ENCODE measurements at regions not wholly inside any gene's neighbourhood (a gene's known extent, or its start where the extent isn't known, plus 50 kb on each side); places are given as distances from the start of the nearest gene placed in this dataset.

DNA sequence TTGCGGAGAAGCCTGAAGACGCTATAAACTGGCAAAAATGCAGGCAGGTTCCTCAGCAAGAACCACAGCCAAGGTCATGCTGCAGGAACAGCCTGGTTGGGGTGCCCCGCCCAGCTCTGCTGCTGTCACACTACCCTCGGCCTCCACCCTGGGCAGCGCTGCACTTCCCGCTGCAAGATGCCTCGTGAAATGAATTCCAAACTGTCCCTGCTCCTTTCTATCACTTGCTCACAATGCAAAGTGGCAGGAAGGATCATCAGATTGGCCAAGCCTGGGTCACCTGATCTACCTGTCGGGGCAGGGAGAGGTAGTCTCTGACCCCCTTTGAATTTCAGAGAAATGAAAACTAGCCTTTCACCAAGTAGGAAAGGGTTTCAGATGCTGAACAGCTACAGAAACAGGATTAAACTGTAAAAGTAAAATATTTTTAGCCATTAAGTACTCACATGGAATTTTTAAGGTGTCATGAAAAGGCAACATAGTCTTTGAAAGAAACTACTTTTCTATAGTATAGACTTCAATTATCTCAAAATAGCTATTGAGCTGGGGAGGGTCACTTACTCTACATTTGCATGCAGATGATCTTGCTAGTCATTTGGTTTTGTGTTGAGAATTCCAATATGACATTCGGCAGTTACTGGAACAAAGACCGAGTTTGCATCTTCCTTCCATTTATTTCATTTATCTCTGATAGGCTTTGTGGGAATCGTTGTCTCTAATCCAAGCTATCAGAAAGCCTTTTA lies 236.4 kb upstream of the ASCC3 start:
- TF ChIP-seq, protein P1, sequence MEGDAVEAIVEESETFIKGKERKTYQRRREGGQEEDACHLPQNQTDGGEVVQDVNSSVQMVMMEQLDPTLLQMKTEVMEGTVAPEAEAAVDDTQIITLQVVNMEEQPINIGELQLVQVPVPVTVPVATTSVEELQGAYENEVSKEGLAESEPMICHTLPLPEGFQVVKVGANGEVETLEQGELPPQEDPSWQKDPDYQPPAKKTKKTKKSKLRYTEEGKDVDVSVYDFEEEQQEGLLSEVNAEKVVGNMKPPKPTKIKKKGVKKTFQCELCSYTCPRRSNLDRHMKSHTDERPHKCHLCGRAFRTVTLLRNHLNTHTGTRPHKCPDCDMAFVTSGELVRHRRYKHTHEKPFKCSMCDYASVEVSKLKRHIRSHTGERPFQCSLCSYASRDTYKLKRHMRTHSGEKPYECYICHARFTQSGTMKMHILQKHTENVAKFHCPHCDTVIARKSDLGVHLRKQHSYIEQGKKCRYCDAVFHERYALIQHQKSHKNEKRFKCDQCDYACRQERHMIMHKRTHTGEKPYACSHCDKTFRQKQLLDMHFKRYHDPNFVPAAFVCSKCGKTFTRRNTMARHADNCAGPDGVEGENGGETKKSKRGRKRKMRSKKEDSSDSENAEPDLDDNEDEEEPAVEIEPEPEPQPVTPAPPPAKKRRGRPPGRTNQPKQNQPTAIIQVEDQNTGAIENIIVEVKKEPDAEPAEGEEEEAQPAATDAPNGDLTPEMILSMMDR (tag by site-specific recombination; IDR thresholded peaks at IDR 0.05): no peak
- TF ChIP-seq, protein P2, sequence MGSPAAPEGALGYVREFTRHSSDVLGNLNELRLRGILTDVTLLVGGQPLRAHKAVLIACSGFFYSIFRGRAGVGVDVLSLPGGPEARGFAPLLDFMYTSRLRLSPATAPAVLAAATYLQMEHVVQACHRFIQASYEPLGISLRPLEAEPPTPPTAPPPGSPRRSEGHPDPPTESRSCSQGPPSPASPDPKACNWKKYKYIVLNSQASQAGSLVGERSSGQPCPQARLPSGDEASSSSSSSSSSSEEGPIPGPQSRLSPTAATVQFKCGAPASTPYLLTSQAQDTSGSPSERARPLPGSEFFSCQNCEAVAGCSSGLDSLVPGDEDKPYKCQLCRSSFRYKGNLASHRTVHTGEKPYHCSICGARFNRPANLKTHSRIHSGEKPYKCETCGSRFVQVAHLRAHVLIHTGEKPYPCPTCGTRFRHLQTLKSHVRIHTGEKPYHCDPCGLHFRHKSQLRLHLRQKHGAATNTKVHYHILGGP (tag by site-specific recombination; IDR thresholded peaks at IDR 0.05): no peak
- TF ChIP-seq ZNF311 (tag by site-specific recombination; IDR thresholded peaks at IDR 0.05; ENCODE audit: borderline replicate concordance): no peak
- no peak for TF ChIP-seq ZFP41 (tag by site-specific recombination; IDR thresholded peaks at IDR 0.05; ENCODE audit: borderline replicate concordance)
- TF ChIP-seq, protein P3, sequence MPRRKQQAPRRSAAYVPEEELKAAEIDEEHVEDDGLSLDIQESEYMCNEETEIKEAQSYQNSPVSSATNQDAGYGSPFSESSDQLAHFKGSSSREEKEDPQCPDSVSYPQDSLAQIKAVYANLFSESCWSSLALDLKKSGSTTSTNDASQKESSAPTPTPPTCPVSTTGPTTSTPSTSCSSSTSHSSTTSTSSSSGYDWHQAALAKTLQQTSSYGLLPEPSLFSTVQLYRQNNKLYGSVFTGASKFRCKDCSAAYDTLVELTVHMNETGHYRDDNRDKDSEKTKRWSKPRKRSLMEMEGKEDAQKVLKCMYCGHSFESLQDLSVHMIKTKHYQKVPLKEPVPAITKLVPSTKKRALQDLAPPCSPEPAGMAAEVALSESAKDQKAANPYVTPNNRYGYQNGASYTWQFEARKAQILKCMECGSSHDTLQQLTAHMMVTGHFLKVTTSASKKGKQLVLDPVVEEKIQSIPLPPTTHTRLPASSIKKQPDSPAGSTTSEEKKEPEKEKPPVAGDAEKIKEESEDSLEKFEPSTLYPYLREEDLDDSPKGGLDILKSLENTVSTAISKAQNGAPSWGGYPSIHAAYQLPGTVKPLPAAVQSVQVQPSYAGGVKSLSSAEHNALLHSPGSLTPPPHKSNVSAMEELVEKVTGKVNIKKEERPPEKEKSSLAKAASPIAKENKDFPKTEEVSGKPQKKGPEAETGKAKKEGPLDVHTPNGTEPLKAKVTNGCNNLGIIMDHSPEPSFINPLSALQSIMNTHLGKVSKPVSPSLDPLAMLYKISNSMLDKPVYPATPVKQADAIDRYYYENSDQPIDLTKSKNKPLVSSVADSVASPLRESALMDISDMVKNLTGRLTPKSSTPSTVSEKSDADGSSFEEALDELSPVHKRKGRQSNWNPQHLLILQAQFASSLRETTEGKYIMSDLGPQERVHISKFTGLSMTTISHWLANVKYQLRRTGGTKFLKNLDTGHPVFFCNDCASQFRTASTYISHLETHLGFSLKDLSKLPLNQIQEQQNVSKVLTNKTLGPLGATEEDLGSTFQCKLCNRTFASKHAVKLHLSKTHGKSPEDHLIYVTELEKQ (tag by site-specific recombination; IDR thresholded peaks at IDR 0.05; ENCODE audit: borderline replicate concordance): no peak
- no peak for TF ChIP-seq SP2 (tag by site-specific recombination; IDR thresholded peaks at IDR 0.05)
- TF ChIP-seq ZFP3 (tag by site-specific recombination; IDR thresholded peaks at IDR 0.05; ENCODE audit: low read depth): no peak
- TF ChIP-seq, protein P4, sequence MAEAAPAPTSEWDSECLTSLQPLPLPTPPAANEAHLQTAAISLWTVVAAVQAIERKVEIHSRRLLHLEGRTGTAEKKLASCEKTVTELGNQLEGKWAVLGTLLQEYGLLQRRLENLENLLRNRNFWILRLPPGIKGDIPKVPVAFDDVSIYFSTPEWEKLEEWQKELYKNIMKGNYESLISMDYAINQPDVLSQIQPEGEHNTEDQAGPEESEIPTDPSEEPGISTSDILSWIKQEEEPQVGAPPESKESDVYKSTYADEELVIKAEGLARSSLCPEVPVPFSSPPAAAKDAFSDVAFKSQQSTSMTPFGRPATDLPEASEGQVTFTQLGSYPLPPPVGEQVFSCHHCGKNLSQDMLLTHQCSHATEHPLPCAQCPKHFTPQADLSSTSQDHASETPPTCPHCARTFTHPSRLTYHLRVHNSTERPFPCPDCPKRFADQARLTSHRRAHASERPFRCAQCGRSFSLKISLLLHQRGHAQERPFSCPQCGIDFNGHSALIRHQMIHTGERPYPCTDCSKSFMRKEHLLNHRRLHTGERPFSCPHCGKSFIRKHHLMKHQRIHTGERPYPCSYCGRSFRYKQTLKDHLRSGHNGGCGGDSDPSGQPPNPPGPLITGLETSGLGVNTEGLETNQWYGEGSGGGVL (tag by site-specific recombination; IDR thresholded peaks at IDR 0.05): no peak
- no peak for TF ChIP-seq ZNF626 (tag by site-specific recombination; IDR thresholded peaks at IDR 0.05)
- no peak for TF ChIP-seq ZNF529 (tag by site-specific recombination; IDR thresholded peaks at IDR 0.05; ENCODE audit: insufficient replicate concordance)
